HG03175 (cell line): ENCODE measurements at regions not wholly inside any gene's neighbourhood (a gene's known extent, or its start where the extent isn't known, plus 50 kb on each side); places are given as distances from the start of the nearest gene placed in this dataset.
"Not testable (repeated sequence)": the region's sequence is repeated elsewhere in the genome, so short reads cannot be mapped to it uniquely, and the experiment has no call there.

Source experiments
- ATAC-seq: cut with Tn5 transposase; IDR thresholded peaks from one replicate; pipeline ENCODE4 v1.9.1; 2021; ENCODE audit warnings: mild to moderate bottlenecking, moderate library complexity; ENCODE audit not compliant: unreplicated experiment

DNA sequence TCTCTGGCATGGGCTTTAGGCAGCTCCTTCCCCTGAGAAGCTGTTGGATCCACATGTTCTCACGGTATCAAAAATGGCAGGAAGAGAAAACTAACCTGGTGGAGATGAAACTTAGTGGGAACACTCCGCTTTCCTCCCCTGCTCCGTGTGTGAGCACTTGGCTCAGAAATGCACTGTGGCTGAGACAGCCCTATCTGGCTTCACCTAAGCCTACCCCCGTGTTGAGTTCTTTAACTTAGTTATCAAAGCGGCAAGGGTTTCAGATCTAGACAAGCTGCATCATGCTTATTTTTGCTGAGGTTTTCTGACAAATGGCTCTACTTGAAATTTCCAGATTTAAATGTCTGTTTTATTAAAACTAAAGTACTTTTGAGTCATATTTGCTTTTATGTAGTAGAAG is 221.6 kb upstream of the PLGLB2 start:
- ATAC-seq: not testable (repeated sequence)

DNA sequence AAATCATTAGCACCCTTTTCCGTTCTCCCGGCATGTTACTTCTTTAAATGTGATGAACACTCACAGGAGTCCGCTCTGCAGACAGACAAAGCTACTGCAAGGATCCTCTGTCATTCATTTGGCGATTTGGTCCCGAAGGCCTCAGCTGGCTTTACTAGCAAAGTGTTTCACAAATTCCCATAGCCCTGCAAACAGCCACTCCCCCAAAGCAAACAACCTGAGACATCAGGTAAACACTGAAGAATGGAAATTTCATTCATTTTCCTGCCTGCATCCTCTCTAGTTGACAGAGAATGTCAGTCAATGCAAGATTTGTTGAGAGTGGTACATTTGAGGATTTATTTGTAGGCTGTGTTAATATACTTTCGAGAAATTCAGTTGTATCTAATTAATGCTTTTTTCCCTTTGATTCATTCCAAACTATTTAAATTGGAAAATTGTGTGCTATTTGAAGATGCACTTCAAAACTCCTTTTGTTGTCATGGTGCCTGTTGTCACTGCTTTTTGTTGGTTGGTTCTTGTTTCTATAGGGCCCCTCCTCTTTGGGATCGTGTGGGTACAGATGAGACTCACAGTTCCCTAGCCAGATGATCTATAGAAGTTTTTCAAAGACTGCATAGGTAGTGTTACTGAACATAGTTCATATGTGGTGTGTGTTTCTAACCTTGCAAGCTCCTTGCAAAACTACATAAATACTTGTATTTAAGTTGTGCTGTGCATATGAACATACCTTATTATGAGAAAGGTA is 215.7 kb upstream of the PLGLB2 start:
- not testable (repeated sequence) for ATAC-seq

- ATAC-seq: not testable (repeated sequence)
These were observed 214.3 kb upstream of the PLGLB2 start for GRCh38 chr2:87533390-87534272.

DNA sequence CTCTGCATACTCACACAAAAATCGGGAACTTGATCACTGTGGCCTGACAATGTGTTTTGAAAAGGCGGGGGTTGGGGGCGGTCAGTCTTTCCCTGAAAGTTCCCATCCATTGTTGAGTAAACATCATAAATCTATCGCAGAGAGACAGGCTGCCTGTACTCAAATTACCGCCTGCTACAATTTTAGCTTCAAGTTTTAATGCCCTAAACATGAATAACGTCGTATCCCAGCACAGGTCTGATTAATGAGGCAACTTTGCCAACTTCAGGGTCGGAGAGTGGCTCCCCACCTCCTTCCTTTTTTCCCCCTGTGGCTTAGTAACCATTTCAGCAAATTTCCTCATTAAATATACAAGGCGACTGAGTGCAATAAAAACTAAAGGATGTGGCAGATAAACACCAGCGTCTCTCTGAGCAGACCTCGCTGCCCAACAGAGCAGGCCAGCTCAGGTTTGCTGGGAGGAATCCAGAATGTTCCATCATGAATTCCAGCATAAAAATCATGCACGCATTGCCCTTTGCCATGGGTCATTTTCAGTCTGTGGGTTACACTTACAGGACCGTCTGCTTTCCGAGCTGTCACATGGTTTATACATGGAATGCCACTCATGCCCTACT is 213.5 kb upstream of the PLGLB2 start:
- ATAC-seq: not testable (repeated sequence)

- not testable (repeated sequence) for ATAC-seq
These were observed 211.5 kb upstream of the PLGLB2 start for GRCh38 chr2:87536427-87536826.

GRCh38 chr2:87537251-87537671 is 210.6 kb upstream of the PLGLB2 start:
- ATAC-seq: not testable (repeated sequence)

GRCh38 chr2:87538268-87538667 is 209.6 kb upstream of the PLGLB2 start:
- ATAC-seq: not testable (repeated sequence)

- ATAC-seq: not testable (repeated sequence)
These were observed 208.5 kb upstream of the PLGLB2 start for GRCh38 chr2:87539151-87539943.

DNA sequence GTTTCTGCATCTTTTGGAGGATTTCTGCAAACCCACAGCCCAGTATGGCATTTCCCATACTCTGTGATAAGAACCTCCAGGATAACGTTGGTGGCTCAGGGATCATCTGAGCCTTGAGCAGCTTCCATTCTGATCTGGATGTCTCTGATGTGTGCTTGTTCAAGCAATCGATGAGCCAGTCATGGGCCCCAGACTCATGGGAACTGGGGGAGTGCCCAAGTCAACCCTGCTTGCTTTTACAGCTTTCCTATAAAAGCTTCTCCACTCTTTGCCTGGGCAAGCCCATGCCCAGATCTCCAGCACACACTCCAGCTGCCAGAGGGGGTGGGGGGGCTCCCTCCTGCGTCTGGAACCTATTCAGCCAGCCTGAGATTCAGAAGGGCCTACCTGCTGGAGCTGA is 207.6 kb upstream of the PLGLB2 start:
- not testable (repeated sequence) for ATAC-seq

DNA sequence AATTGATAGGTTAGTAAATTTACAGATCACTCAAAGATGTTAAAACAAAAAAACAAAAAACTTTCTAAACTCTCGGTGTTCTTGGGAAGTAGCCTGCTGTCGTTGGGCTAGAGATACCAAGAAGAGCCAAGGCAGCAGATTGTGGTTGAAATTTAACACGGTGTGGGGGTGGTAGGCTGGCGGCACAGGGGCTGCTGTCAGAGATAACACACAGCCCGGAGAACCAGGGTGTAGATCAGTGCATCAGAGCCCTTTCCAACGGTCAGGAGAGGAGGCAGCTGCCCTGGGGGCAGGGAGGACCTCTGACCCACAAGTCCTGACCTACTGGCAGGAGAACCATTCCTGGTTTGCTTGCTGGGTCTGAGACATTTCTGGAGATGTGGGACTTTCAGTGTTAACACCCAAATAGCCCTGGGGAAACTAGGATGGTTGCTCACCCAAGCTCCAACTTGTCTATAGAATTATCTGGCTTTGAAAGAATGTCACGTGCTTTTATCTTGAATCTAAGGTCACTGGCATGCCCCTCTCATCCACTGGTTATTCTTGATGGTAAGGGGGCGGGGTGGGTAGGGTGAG is 205.2 kb upstream of the PLGLB2 start:
- not testable (repeated sequence) for ATAC-seq

DNA sequence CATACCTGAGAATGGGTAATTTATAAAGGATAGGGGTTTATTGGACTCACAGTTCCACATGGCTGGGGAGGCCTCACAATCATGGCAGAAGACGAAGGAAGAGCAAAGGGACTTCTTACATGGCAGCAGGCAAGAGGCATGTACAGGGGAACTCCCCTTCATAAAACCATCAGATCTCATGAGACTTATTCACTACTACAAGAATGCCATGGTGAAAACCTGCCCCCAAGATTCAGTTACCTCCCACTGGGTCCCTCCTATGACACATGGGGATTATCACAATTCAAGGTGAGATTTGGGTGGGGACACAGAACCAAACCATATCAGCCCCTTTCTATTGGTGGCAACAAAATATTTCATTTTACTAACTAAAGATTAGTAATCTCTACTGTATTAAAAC is 204.1 kb upstream of the PLGLB2 start:
- not testable (repeated sequence) for ATAC-seq

GRCh38 chr2:87547106-87547505 is 200.8 kb upstream of the PLGLB2 start:
- not testable (repeated sequence) for ATAC-seq

DNA sequence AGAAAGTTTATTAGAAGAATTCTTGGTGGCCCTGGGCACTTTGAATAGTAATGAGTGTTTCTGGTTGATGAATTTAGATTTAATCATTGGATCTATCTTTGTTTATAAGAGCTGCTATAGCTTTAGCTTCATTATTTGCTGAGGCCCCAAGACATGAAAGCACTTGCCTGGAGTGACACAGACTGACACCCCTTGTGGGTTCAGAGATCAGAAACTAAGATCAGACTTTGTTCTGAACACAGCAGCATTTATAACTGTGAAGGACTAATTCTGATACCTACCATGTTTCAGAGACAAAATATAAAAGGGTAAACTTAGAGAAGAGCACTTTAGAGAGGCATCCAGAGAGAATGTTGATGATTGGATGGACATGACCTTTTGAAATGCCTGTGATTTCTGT is 199.9 kb upstream of the PLGLB2 start:
- not testable (repeated sequence) for ATAC-seq

- ATAC-seq: not testable (repeated sequence)
These were observed 199.0 kb upstream of the PLGLB2 start for GRCh38 chr2:87548681-87549536.

GRCh38 chr2:87549561-87550202 is 198.2 kb upstream of the PLGLB2 start:
- ATAC-seq: not testable (repeated sequence)

DNA sequence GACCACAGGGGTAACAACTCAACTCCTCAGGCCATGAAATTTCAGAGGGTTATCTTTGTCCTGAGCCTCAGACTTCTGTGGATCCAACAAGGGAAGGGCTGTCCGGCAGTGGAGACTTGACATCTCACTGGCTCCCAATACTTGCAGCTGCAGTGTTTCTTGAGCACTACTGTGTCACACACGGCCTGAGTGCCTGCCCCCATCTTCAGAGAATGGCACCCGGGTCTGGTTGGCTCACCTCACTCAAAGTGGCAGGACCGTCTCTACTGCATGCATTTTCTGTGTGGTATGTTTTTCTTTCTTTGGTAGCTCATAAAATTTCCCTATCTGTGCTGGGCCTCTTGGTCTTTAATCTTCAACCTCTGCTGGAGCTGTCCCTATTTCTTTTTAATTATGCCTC is 193.2 kb upstream of the PLGLB2 start:
- ATAC-seq: not testable (repeated sequence)

DNA sequence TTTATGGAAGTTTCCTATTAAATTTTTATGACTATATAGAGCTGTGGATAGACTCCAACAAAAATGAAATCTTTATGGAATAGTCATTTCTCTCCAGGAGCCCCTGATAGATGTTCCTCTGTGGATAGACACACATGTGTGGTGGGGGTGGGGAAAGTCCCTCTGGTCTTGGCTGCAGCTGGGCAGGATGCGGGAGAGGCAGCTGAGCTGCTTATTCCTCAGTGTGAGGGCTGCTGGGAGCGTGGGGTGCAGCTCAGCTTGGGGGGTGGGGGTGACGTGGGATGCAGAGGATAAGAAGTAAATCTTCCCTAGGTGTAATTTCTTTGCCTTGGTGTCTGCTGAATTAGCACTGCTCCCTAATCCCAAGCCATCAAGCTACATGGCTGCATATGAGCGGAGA is 192.8 kb upstream of the PLGLB2 start:
- not testable (repeated sequence) for ATAC-seq

- not testable (repeated sequence) for ATAC-seq
These were observed 188.9 kb upstream of the PLGLB2 start for GRCh38 chr2:87559001-87559400.

- ATAC-seq: not testable (repeated sequence)
These were observed 188.2 kb upstream of the PLGLB2 start for GRCh38 chr2:87559735-87560134.
